ENCODE measurements at regions not wholly inside any gene's neighbourhood (a gene's known extent, or its start where the extent isn't known, plus 50 kb on each side); places are given as distances from the start of the nearest gene placed in this dataset.

- DNase-seq (ENCODE audit: low spot score) = no peak
Measured at GRCh38 chr6:18784794-18785193, 397.6 kb downstream of the RNF144B start.

- DNase-seq (ENCODE audit: low spot score) = no peak
Measured at GRCh38 chr6:18785810-18786490, 398.8 kb downstream of the RNF144B start.

- no peak for DNase-seq (ENCODE audit: low spot score)
Measured at GRCh38 chr6:18792866-18793265, 405.7 kb downstream of the RNF144B start.

GRCh38 chr6:18795726-18796125 is 408.6 kb downstream of the RNF144B start:
- no peak for DNase-seq (ENCODE audit: low spot score)

GRCh38 chr6:18820725-18821124 is 433.6 kb downstream of the RNF144B start:
- DNase-seq (ENCODE audit: low spot score) = no peak

- DNase-seq (ENCODE audit: low spot score) = peak; percentile 20
Measured at GRCh38 chr6:18823782-18824386, 436.7 kb downstream of the RNF144B start.

GRCh38 chr6:18829272-18829870 is 442.2 kb downstream of the RNF144B start:
- no peak for DNase-seq (ENCODE audit: low spot score)

- no peak for DNase-seq (ENCODE audit: low spot score)
Measured at GRCh38 chr6:18835976-18836375, 448.8 kb downstream of the RNF144B start.

- no peak for DNase-seq (ENCODE audit: low spot score)
Measured at GRCh38 chr6:18837013-18837412, 449.9 kb downstream of the RNF144B start.

GRCh38 chr6:18842534-18842933 is 455.4 kb downstream of the RNF144B start:
- no peak for DNase-seq (ENCODE audit: low spot score)

GRCh38 chr6:18845896-18846295 is 458.7 kb downstream of the RNF144B start:
- DNase-seq (ENCODE audit: low spot score) = no peak

GRCh38 chr6:18846327-18846726 is 459.2 kb downstream of the RNF144B start:
- DNase-seq (ENCODE audit: low spot score) = no peak

GRCh38 chr6:18861204-18861603 is 474.1 kb downstream of the RNF144B start:
- DNase-seq (ENCODE audit: low spot score) = no peak

GRCh38 chr6:18883268-18883667 is 496.1 kb downstream of the RNF144B start:
- DNase-seq (ENCODE audit: low spot score) = no peak

- no peak for DNase-seq (ENCODE audit: low spot score)
Measured at GRCh38 chr6:18883851-18884250, 496.7 kb downstream of the RNF144B start.

GRCh38 chr6:18893540-18894269 is 506.6 kb downstream of the RNF144B start:
- DNase-seq (ENCODE audit: low spot score) = no peak

GRCh38 chr6:18897350-18897749 is 510.2 kb downstream of the RNF144B start:
- no peak for DNase-seq (ENCODE audit: low spot score)

- DNase-seq (ENCODE audit: low spot score) = no peak
Measured at GRCh38 chr6:18904681-18905080, 517.5 kb downstream of the RNF144B start.

GRCh38 chr6:18920701-18921100 is 533.6 kb downstream of the RNF144B start:
- DNase-seq (ENCODE audit: low spot score) = no peak

GRCh38 chr6:18931086-18931485 is 543.9 kb downstream of the RNF144B start:
- no peak for DNase-seq (ENCODE audit: low spot score)

GRCh38 chr6:18958146-18958545 is 571.0 kb downstream of the RNF144B start:
- DNase-seq (ENCODE audit: low spot score) = no peak

- DNase-seq (ENCODE audit: low spot score) = no peak
Measured at GRCh38 chr6:18961566-18961965, 574.4 kb downstream of the RNF144B start.

GRCh38 chr6:18962361-18962905 is 575.3 kb downstream of the RNF144B start:
- DNase-seq (ENCODE audit: low spot score) = no peak
